ENCODE measurements at regions not wholly inside any gene's neighbourhood (a gene's known extent, or its start where the extent isn't known, plus 50 kb on each side); places are given as distances from the start of the nearest gene placed in this dataset.

DNA sequence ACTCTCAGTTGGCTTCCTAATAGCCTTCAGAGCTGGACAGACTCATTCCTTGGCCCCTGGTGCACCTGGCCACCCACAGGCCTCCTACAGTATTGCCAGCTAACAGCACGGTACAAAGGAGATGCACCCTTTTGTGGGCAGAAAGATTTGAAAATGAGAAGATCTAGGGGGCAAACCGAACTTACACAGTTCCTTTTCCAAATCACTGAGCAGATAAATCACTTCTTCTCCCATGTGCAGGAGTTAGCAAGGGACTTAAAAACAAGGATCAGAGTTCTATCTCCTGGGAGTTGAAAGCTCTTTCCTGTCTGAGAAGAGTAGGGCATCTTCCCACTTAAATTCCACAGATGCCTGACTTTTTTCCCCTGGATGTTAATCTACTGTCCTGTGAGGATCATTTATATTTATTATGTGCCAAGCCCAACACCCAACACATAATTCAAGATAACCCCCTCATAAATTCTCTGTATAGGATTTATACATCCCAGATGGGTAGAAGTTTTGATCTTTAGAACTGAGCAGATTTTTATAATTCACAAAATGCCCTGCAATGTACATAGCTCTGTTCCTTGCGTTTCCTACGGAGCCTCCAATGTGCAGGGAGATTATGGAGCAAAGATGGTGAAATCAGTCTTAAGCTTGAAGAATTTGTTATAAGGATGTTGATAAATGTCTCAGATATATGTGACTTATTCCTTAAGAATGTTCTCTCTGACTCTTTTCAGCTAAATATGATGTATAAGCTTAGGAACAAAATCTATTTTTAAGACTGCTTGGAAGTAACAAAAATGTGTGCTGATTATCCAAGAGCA lies 207.2 kb upstream of the DAPK1 start:
- DNase-seq, result no peak
- TF ChIP-seq GATA1 (IDR thresholded peaks at IDR 0.05; ENCODE audit: low read depth, low read length), result no peak
- no peak for TF ChIP-seq POLR2A (IDR thresholded peaks at IDR 0.05; ENCODE audit: low read length)

DNA sequence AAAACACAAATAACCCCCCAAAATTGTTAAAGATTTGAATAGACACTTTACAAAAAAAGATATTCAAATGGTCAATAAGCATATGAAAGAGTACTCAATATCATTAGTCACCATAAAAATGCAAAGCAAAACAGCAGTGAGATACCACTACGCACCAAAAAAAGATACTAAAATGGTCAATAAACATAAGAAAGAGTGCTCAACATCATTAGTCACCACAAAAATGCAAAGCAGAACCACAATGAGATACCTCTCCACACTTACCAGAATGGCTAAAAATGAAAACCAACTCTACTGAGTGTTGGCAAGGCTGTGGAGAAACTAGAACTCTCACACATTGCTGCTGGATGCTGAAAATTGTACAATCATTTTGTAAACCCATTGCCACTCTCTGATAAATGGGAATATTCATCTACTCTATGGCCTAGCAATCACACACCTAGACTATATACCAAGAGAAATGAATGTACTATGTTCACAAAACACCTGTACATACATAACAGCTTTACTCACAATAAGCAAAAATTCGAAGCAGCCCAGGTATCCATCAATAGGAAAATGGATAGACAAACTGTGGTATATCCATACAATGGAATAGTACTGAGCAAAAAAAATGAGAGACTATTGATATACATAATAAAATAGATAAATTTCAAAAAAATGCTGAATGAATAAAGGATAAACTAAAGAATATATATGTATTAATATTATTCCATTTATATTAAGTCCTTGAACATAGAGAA lies 205.0 kb upstream of the DAPK1 start:
- DNase-seq, result no peak
- no peak for TF ChIP-seq POLR2A (IDR thresholded peaks at IDR 0.05; ENCODE audit: low read length)
- no peak for TF ChIP-seq GATA1 (IDR thresholded peaks at IDR 0.05; ENCODE audit: low read depth, low read length)

DNA sequence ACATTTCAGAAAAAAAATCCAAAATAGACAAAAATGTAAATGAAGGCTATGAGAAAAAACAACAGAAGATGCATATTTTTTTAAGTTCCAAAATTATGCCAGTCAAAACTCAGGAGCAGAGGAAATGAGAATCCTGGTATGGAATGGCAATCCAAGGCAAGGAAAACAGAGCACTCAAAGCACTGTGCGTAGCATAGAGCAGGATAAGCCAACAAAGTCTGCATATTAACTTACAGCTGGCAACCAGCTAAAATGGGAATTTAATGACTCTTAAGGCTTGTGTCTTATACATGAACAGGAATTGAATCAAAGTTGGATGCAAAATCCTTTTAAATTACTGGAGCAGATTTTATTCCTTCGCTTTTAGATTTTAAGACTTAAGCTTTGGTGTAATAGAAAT lies 203.5 kb upstream of the DAPK1 start:
- no peak for DNase-seq
- no peak for TF ChIP-seq GATA1 (IDR thresholded peaks at IDR 0.05; ENCODE audit: low read depth, low read length)
- no peak for TF ChIP-seq POLR2A (IDR thresholded peaks at IDR 0.05; ENCODE audit: low read length)

DNA sequence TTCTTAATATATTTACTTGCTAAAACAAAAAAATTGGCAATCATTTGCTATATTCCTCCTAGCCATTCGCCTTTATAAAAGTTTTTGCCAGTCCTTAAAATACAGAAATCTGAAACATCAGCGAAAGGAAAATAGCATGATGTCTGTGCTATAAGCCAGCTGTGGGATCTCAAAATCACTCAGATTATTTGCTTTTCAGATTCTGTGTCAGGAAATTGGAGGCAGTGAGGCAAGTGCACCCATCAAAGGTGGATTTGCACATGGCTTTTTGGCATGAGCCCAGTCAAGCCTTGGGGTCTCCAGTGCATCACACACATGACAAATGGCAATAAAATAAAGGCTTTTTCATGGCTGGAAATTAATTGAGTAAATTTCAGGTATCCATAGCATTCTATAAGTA lies 196.8 kb upstream of the DAPK1 start:
- no peak for TF ChIP-seq GATA1 (IDR thresholded peaks at IDR 0.05; ENCODE audit: low read depth, low read length)
- no peak for TF ChIP-seq POLR2A (IDR thresholded peaks at IDR 0.05; ENCODE audit: low read length)
- no peak for DNase-seq

DNA sequence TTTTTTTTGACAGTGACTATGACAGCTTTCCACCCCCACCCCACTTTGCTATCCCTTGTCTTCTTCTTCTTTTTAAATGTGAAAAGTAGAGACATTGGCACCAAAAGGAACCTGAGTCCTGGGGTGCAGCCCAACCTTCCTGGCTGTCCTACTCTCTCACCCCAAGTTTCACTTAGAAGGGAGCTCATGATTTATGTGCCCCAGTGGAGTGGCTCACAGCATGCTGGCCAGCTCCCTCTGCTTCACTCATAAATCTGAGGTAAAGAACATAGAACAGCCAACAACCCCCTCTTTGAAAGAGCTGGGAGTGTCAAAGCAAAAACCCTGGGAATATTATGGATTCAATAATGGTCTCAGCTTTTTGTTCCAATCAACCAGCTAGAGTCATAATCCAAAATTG lies 196.3 kb upstream of the DAPK1 start:
- no peak for DNase-seq
- TF ChIP-seq GATA1 (IDR thresholded peaks at IDR 0.05; ENCODE audit: low read depth, low read length) (no peak), POLR2A (IDR thresholded peaks at IDR 0.05; ENCODE audit: low read length) (no peak)

DNA sequence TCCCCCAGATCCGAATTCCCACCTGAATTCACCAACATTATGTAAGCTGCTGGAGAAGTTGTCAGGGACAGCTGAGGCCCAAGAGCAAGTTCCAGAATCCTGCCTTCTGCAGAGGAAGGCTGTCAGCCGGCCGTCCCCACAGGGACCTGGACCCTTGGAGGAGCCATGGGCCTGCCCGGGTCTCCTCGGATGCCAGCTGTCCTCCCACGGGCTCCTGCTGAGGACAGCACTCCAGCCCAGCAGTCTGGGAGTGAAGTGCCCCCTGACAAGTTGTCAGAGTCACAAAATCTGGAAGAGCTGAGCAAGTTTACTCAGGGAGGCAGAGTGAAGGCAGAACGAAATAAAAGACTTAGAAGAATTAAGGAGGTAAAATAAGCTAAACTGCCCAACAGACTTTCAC lies 192.5 kb upstream of the DAPK1 start:
- no peak for DNase-seq
- TF ChIP-seq GATA1 (IDR thresholded peaks at IDR 0.05; ENCODE audit: low read depth, low read length), result no peak
- no peak for TF ChIP-seq POLR2A (IDR thresholded peaks at IDR 0.05; ENCODE audit: low read length)

DNA sequence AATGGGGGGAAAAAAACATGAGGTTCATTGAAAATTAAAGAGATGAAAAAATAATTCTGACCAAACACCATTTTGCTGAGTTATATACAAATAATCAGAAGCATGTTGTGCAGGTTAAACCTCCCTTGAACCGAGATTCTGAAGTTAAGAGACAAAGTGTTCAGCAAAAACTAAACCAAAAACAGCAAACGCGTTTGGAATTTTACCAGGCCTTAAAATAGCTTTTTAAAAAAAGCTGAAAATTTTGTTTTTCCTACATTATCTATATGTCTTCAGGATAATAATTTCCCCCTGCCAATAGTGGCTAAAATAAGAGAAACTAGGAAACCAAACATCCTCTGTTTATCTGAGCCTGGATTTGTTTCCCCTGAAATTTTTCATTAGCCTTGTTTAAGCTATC lies 191.7 kb upstream of the DAPK1 start:
- DNase-seq, result no peak
- no peak for TF ChIP-seq POLR2A (IDR thresholded peaks at IDR 0.05; ENCODE audit: low read length)
- no peak for TF ChIP-seq GATA1 (IDR thresholded peaks at IDR 0.05; ENCODE audit: low read depth, low read length)

DNA sequence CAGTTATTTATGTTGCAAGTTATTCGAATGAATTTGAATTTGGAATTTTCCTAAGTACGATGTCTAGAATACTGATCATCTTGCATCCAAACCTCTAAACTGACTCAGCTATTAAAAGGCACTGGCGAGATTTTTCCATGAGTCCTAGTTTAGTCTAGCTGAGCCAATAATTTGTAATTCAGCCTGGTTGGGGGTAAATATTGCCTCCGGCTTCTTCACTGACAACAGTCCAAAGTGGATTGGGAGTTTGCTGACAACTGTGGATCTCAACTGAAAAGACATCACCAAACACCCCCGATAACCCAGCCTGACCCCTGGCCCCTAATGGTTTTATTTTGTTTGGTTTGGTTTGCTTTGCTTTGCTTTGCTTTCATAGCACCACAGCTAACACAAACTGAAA lies 189.8 kb upstream of the DAPK1 start:
- no peak for TF ChIP-seq GATA1 (IDR thresholded peaks at IDR 0.05; ENCODE audit: low read depth, low read length)
- no peak for TF ChIP-seq POLR2A (IDR thresholded peaks at IDR 0.05; ENCODE audit: low read length)
- no peak for DNase-seq

DNA sequence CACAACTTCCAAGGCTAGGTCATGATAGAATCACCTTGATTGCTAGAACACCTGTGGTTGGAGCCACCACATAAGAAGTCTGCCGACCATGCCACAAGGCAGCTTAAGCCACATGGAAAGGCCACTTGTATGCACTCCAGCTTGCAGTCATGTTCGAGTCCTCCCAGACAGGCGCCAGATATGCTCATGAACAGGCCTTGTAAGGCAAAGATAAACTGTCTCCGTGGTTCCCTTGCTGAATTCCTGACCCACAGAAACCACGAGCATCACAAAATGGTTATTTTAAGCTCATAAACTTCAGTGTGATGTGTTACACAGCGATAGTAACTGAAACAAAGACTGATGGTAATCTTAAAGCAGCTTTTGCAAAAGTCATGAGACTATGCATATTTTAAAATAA lies 188.4 kb upstream of the DAPK1 start:
- no peak for DNase-seq
- no peak for TF ChIP-seq POLR2A (IDR thresholded peaks at IDR 0.05; ENCODE audit: low read length)
- TF ChIP-seq GATA1 (IDR thresholded peaks at IDR 0.05; ENCODE audit: low read depth, low read length), result no peak

DNA sequence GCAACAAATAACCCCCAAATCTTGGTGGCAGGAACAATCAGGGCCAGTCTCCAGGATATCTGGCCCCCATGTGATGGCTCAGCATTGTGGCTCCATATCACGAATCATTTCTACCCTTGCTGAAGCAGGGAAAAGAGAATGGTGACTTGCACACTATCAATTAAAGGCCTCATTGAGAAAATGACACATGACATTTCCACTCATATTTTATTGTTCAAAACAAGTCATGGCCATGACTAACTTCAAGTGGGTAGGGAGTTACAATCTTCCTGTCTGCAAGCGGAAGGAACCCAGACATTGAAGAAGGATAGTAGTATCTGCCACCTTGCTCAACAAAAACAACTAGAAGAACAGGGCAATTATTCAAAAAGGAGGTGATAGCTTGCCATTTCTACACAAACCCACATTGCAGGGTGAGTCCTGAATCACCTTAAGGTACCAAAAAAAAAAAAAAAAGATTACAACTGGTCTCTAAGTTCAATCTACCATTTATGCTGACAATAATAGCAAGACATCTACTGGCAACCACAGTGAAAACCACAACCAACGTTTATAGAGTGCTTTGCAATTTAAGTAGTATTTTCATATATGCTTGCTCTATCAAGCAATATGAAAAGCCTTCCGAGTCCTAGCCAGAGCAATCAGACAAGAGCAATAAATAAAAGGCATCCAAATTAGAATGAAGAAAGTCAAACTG lies 186.7 kb upstream of the DAPK1 start:
- no peak for DNase-seq
- TF ChIP-seq POLR2A (IDR thresholded peaks at IDR 0.05; ENCODE audit: low read length) (no peak), GATA1 (IDR thresholded peaks at IDR 0.05; ENCODE audit: low read depth, low read length) (no peak)

DNA sequence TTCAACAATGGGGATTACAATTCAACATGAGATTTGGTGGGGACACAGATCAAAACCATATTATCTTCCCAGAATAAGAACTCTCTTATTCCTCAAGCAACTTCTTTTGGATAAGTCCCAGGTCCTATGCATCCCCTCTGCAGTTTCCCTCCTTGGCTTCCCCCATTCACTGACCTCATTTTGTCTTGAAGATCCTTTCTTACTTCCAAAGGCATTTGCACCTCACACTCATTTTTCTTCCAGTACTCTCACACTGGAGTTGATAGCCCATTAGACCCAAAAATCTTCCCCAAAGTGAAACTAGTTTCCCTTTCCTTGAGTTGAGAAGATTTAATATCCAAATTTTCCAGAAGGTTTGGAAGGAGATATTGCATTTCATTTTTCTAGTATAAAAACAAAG lies 178.0 kb upstream of the DAPK1 start:
- no peak for TF ChIP-seq GATA1 (IDR thresholded peaks at IDR 0.05; ENCODE audit: low read depth, low read length)
- no peak for TF ChIP-seq POLR2A (IDR thresholded peaks at IDR 0.05; ENCODE audit: low read length)
- DNase-seq, result no peak

DNA sequence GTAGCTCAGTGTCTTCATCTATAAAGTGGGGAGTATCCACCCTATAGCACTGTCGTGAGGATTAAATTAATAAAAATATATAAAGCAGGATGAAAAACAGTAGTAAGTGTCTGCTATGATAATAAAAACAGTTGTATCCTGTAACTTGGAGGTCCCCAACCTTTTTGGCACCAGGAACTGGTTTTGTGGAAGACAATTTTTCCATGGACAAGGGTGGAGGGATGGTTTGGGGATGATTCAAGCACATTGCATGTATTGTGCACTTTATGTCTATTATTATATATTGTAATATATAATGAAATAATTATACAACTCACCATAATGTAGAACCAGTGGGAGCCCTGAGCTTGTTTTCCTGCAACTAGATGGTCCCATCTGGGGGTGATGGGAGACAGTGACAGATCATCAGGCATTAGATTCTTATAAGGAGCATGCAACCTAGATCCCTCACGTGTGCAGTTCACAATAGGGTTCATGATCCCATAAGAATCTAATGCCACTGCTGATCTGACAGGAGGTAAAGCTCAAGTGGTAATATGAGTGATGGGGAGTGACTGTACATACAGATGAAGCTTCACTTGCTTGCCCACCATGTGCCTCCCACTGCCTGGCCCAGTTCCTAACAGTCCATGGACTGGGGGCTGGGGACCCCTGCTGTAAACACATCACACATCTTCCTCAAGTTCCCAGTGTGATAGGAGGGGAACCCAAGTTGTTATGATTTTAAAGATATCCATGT lies 177.4 kb upstream of the DAPK1 start:
- TF ChIP-seq GATA1 (IDR thresholded peaks at IDR 0.05; ENCODE audit: low read depth, low read length), result no peak
- no peak for TF ChIP-seq POLR2A (IDR thresholded peaks at IDR 0.05; ENCODE audit: low read length)
- no peak for DNase-seq

DNA sequence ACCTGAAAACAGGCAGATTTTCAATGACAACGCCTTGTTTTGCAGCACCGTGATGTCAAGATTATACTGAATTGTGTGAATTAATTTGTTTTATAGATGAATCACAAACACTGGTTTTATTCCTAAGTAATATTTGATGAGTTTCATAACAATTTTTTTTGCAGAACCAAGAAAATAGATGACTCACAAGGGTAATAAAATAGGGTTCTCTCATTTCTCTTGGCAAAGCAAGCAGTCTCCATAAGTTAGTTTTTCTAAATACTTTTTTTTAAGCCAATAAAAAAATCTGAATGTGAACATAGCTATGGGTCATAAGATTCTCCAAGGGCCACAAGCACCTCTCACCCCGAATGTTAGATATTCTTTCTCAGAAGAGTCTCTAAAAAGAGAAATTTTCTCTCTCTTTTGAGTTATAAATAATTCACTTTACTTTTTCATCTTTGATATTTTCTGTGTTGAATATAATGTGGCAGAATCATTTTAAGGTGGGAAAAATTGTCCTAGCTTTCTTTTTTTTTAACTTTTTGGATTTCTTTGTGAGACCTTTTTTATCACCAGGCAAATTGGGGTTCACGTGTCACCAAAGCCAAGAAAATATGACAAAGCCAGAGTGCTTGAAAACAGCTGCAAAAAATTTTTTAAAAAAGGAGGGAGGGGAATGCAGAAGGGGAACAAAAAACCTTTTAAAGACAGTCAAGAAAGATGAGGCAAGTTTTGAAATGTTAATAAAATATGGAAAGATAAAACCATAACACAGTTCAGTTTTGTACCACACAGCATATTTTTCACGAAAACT lies 174.6 kb upstream of the DAPK1 start:
- no peak for DNase-seq
- TF ChIP-seq GATA1 (IDR thresholded peaks at IDR 0.05; ENCODE audit: low read depth, low read length) (no peak), POLR2A (IDR thresholded peaks at IDR 0.05; ENCODE audit: low read length) (no peak)
